DND-41 (cell line): ENCODE measurements at regions not wholly inside any gene's neighbourhood (a gene's known extent, or its start where the extent isn't known, plus 50 kb on each side); places are given as distances from the start of the nearest gene placed in this dataset.

ENCODE experiments used
- EZH2 ChIP-seq: IDR thresholded peaks from 3 replicates; pipeline ENCODE4 v1.6.1; 2012; ENCODE audit warnings: borderline replicate concordance, low read depth, mild to moderate bottlenecking, moderate library complexity, low read length, inconsistent platforms; ENCODE audit not compliant: severe bottlenecking
- TF ChIP-seq, protein P1 (sequence below): IDR thresholded peaks from 2 replicates; pipeline ENCODE4 v1.5.1; 2012; ENCODE audit warnings: borderline replicate concordance, low read length, moderate library complexity, mild to moderate bottlenecking; ENCODE audit not compliant: poor library complexity, severe bottlenecking; ENCODE audit errors: extremely low read depth

DNA sequence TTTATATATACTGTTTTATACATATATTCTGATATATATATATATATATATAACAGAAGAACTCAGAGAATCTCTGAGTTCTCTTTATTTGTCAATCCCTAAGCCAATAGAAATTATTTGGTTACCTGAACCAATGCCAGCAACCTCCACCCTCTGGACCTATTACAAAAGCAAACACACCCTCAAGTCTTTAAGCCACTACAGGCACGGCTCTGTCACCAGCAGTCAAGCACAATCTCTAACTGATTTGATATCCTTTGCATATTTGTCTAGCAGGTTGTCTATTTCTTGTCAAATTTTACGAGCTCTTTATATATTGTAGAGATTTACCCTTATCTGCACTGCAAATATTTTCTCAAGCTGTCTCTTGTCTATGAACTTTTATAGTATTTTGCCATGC lies 66.6 kb upstream of the TOPAZ1 start:
- TF ChIP-seq, protein P1, sequence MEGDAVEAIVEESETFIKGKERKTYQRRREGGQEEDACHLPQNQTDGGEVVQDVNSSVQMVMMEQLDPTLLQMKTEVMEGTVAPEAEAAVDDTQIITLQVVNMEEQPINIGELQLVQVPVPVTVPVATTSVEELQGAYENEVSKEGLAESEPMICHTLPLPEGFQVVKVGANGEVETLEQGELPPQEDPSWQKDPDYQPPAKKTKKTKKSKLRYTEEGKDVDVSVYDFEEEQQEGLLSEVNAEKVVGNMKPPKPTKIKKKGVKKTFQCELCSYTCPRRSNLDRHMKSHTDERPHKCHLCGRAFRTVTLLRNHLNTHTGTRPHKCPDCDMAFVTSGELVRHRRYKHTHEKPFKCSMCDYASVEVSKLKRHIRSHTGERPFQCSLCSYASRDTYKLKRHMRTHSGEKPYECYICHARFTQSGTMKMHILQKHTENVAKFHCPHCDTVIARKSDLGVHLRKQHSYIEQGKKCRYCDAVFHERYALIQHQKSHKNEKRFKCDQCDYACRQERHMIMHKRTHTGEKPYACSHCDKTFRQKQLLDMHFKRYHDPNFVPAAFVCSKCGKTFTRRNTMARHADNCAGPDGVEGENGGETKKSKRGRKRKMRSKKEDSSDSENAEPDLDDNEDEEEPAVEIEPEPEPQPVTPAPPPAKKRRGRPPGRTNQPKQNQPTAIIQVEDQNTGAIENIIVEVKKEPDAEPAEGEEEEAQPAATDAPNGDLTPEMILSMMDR: no peak
- TF ChIP-seq EZH2: no peak
